Right lobe of liver (tissue), 4 donors: ENCODE measurements at regions not wholly inside any gene's neighbourhood (a gene's known extent, or its start where the extent isn't known, plus 50 kb on each side); places are given as distances from the start of the nearest gene placed in this dataset.

Source experiments
- POLR2A ChIP-seq: fragments of 450-650 bp; IDR thresholded peaks from one replicate; pipeline ENCODE4 v1.6.1; 2017; ENCODE audit warnings: antibody characterized with exemption, mild to moderate bottlenecking
- TF ChIP-seq, protein P1 (sequence below), 4 donors: fragments of 200-600 bp in 3 of 4; fragments of 450-650 bp in 1 of 4; IDR thresholded peaks; one replicate each; pipeline versions ENCODE4 v1.5.1 to v1.8.0; 2016 to 2022; ENCODE audit warnings: antibody characterized with exemption in 4 of 4, mild to moderate bottlenecking in 2 of 4
- donor health status: DM: no; HTN: no; CAD: no.
- donor health status: DM: no; HTN: no; CAD: no.
- donor health status: DM: no; HTN: yes; CAD: no.

GRCh38 chrX:131801911-131802310 is 221.2 kb upstream of the STK26 start:
- TF ChIP-seq, protein P1, sequence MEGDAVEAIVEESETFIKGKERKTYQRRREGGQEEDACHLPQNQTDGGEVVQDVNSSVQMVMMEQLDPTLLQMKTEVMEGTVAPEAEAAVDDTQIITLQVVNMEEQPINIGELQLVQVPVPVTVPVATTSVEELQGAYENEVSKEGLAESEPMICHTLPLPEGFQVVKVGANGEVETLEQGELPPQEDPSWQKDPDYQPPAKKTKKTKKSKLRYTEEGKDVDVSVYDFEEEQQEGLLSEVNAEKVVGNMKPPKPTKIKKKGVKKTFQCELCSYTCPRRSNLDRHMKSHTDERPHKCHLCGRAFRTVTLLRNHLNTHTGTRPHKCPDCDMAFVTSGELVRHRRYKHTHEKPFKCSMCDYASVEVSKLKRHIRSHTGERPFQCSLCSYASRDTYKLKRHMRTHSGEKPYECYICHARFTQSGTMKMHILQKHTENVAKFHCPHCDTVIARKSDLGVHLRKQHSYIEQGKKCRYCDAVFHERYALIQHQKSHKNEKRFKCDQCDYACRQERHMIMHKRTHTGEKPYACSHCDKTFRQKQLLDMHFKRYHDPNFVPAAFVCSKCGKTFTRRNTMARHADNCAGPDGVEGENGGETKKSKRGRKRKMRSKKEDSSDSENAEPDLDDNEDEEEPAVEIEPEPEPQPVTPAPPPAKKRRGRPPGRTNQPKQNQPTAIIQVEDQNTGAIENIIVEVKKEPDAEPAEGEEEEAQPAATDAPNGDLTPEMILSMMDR (IDR thresholded peaks at IDR 0.05) = no peak
- TF ChIP-seq POLR2A = no peak
